ENCODE measurements at regions not wholly inside any gene's neighbourhood (a gene's known extent, or its start where the extent isn't known, plus 50 kb on each side); places are given as distances from the start of the nearest gene placed in this dataset.

DNA sequence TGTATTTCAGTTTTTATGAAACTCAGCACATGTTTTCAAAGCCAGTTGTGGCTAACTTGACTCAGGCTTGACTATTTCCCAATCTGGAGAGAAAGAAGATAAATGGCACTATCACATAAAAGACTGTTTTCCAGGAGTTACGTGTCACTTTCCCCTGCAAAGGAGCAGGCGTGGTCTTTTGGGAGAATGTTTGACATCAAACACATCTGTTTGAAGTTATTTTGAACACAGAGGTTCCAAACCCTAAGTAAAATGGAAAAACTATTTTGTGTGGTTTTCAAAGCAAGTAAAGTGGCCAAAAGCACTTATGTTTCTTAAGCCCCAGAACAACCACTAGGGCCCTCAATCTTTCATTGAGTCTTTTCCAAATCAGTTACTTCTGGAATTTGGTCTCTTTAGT lies 89.7 kb downstream of the FOXF2 start:
- H3K9me3 ChIP-seq = no peaks in the 10 kb centered on the region
- DNase-seq = no peak
- no peaks in the 10 kb centered on the region for H3K36me3 ChIP-seq
- H3K27me3 ChIP-seq = no peaks in the 10 kb centered on the region
- TF ChIP-seq, protein P1, sequence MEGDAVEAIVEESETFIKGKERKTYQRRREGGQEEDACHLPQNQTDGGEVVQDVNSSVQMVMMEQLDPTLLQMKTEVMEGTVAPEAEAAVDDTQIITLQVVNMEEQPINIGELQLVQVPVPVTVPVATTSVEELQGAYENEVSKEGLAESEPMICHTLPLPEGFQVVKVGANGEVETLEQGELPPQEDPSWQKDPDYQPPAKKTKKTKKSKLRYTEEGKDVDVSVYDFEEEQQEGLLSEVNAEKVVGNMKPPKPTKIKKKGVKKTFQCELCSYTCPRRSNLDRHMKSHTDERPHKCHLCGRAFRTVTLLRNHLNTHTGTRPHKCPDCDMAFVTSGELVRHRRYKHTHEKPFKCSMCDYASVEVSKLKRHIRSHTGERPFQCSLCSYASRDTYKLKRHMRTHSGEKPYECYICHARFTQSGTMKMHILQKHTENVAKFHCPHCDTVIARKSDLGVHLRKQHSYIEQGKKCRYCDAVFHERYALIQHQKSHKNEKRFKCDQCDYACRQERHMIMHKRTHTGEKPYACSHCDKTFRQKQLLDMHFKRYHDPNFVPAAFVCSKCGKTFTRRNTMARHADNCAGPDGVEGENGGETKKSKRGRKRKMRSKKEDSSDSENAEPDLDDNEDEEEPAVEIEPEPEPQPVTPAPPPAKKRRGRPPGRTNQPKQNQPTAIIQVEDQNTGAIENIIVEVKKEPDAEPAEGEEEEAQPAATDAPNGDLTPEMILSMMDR (IDR thresholded peaks at IDR 0.05) = no peak
- no peak for TF ChIP-seq POLR2A (IDR thresholded peaks at IDR 0.05)
- no peak overlapping the region for H3K27ac ChIP-seq
- no peaks in the 10 kb centered on the region for H3K4me1 ChIP-seq
- H3K4me3 ChIP-seq = no peak overlapping the region

DNA sequence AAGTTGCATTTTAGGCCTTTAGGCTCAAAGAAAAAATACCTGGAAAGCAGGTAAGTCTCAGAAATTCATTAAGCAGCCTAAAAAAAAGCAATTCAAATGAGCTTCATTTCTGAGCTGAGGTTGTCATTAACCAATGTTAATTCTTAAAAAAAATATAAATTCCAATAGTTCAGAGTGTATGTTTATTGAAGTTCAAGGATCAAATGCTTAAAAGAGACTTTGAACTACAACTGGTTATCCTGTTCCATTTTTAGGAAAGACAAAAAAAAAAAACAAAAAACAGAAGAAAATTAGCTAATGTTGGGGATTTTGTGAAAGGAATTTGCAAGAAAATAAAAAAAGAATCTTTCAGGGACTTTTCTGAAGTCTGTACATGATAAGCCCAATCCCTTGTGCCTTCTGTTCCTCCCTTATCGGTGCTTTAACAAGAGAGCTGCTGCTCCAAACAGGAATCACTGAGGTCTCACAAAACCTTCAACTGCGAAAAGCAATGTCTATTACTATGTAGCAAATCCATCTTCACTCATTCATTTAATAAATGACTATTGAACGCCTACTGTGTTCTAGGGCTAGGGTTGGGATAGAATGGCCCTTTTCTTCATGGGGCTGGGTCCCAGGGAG lies 90.3 kb downstream of the FOXF2 start:
- no peaks in the 10 kb centered on the region for H3K9me3 ChIP-seq
- H3K4me3 ChIP-seq = no peak overlapping the region
- DNase-seq = no peak
- H3K27me3 ChIP-seq = no peaks in the 10 kb centered on the region
- TF ChIP-seq, protein P1 (IDR thresholded peaks at IDR 0.05) = no peak
- TF ChIP-seq POLR2A (IDR thresholded peaks at IDR 0.05) = no peak
- no peak overlapping the region for H3K27ac ChIP-seq
- H3K4me1 ChIP-seq = no peaks in the 10 kb centered on the region
- no peaks in the 10 kb centered on the region for H3K36me3 ChIP-seq

DNA sequence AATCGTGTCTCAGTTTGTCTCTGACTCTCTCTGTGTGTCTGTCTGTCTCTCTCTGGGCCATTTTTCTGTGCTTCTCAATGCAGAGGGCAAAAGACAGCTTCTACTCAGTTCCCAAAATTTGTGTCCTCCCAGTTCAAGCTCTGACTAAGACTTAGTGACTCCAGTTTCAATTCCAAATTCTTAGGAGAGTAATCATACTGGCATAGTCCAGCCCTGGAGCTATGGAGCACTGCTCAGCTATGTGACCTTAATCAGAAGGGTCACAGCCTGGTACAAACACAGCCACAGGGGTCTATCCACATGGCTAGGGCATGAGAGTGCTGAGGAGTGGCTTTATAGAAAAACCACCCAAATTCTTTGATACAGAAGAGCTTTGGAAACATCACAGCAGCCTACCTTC lies 91.9 kb downstream of the FOXF2 start:
- Histone ChIP-seq H3K4me3 (no peak overlapping the region), H3K9me3 (no peaks in the 10 kb centered on the region), H3K4me1 (no peaks in the 10 kb centered on the region), H3K27me3 (no peaks in the 10 kb centered on the region), H3K27ac (no peak overlapping the region), H3K36me3 (no peaks in the 10 kb centered on the region)
- DNase-seq = no peak
- TF ChIP-seq, protein P1 (IDR thresholded peaks at IDR 0.05) = no peak
- no peak for TF ChIP-seq POLR2A (IDR thresholded peaks at IDR 0.05)

DNA sequence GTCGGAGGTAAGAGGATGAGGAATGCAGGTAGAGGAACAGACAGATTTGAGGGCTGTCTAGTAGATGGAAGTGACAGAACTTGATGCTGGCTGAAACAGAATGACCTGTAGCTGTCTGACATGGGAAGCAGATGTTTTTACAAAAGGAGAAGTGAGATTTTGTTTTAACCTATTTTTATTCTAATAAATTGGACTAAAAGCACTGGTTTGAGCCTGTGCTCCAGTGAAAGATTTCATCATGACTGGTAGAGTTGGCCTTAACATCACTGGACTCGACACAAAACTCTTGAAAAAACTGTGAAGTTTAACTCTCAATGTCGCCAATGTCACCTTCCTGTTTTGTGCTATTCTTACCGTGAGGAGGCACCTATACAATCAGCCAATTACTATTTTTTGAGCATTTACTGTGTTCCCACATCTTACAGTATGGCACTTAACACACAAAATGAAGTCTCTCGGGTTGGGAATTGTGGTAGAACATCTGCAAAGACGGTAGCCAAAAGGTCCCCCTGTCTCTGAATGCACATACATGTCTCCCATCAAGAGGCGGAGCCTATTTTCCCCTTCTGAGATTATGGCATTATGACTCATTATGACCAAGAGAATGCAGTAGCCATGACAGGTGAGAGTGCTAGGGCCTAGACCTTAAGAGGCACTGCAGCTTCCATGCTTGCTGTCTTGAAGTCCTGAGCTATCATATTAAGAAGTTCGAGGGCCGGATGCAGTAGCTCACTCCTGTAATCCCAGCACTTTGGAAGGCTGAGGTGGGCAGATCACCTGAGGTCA lies 93.2 kb downstream of the FOXF2 start:
- no peak for TF ChIP-seq POLR2A (IDR thresholded peaks at IDR 0.05)
- TF ChIP-seq, protein P1 (IDR thresholded peaks at IDR 0.05) = no peak
- Histone ChIP-seq H3K4me3 (no peak overlapping the region), H3K27ac (no peak overlapping the region), H3K36me3 (no peaks in the 10 kb centered on the region), H3K27me3 (no peaks in the 10 kb centered on the region), H3K4me1 (no peaks in the 10 kb centered on the region), H3K9me3 (no peaks in the 10 kb centered on the region)
- DNase-seq = no peak

DNA sequence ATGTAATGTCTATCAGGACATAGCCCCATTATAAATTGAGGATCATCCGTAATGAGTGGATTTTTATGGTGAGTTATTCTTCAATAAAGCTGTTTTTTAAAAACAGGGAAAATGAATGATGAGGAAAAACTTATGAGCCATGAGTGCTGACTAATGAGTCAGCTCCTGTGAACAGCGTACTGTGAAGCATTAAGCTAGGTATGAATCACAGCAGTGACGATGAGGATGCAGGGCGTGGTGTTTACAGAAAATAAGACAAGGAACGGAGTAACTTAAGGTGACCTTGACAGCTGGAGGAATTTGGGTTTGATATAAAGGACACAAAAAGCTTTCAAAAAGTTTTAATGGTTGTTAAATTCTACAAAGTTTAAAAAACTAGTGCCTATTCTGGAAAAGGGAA lies 96.3 kb downstream of the FOXF2 start:
- TF ChIP-seq POLR2A (IDR thresholded peaks at IDR 0.05) = no peak
- TF ChIP-seq, protein P1 (IDR thresholded peaks at IDR 0.05) = no peak
- DNase-seq = no peak

More for the DNA sequence above, 96.3 kb downstream of the FOXF2 start:
- Histone ChIP-seq H3K27ac (no peak overlapping the region), H3K36me3 (no peaks in the 10 kb centered on the region), H3K4me1 (no peaks in the 10 kb centered on the region), H3K27me3 (no peaks in the 10 kb centered on the region), H3K4me3 (no peak overlapping the region), H3K9me3 (no peaks in the 10 kb centered on the region)

Data from Peyer's patch (tissue), 4 donors.